CD4-positive, CD25-positive, alpha-beta regulatory T cell (primary cell): ENCODE measurements at regions not wholly inside any gene's neighbourhood (a gene's known extent, or its start where the extent isn't known, plus 50 kb on each side); places are given as distances from the start of the nearest gene placed in this dataset.

ENCODE experiments used
- ATAC-seq, 2 donors: fragments of 150-1000 bp; cut with Tn5 transposase; one replicate each; pipeline ENCODE4 v1.10.0; 2021; ENCODE audit warnings: low read depth in 2 of 2, moderate number of reproducible peaks in 2 of 2, moderate library complexity in 1 of 2
- DNase-seq, 3 donors: peaks; one replicate each; pipeline versions ENCODE4 v3.0.0 to v3.0.0-alpha.2; 2012 to 2022; ENCODE audit warnings: mixed read lengths in 1 of 3
- H3K27ac ChIP-seq: one replicate; pipeline ENCODE4 v1.7.0; 2013; ENCODE audit warnings: mild to moderate bottlenecking, low read length; ENCODE audit not compliant: insufficient read depth, poor library complexity, severe bottlenecking
- H3K27me3 ChIP-seq: one replicate; pipeline ENCODE4 v1.7.0; 2013; ENCODE audit warnings: low read length; ENCODE audit not compliant: control insufficient read depth, insufficient read depth
- H3K36me3 ChIP-seq: one replicate; pipeline ENCODE4 v1.7.0; 2013; ENCODE audit warnings: mild to moderate bottlenecking, low read length, moderate library complexity; ENCODE audit not compliant: control insufficient read depth, insufficient read depth
- H3K4me1 ChIP-seq: 2 replicates; pipeline ENCODE4 v1.7.0; 2013; ENCODE audit warnings: mild to moderate bottlenecking, low read length; ENCODE audit not compliant: insufficient read depth, control insufficient read depth, poor library complexity, severe bottlenecking
- H3K4me3 ChIP-seq: one replicate; pipeline ENCODE4 v1.7.0; 2013; ENCODE audit warnings: low read depth, mild to moderate bottlenecking, low read length, moderate library complexity
- H3K9me3 ChIP-seq, 2 experiments: 1 replicate in 1 of 2; 2 replicates in 1 of 2; pipeline ENCODE4 v1.7.0; 2013; ENCODE audit warnings: low read length in 2 of 2, mild to moderate bottlenecking in 1 of 2, moderate library complexity in 1 of 2; ENCODE audit not compliant: control insufficient read depth in 2 of 2
- H3K27ac Mint-ChIP-seq, 3 donors: one replicate each; pipeline ENCODE4 v1.8.0; 2020 to 2022; ENCODE audit warnings: mild to moderate bottlenecking in 3 of 3, mixed read lengths in 3 of 3, moderate library complexity in 2 of 3
- H3K27me3 Mint-ChIP-seq: one replicate; pipeline ENCODE4 v1.8.0; 2022; ENCODE audit warnings: mild to moderate bottlenecking, mixed read lengths
- H3K36me3 Mint-ChIP-seq: one replicate; pipeline ENCODE4 v1.8.0; 2020; ENCODE audit warnings: mixed read lengths
- H3K4me1 Mint-ChIP-seq, 4 donors: one replicate each; pipeline ENCODE4 v1.8.0; 2020 to 2022; ENCODE audit warnings: mixed read lengths in 4 of 4, mild to moderate bottlenecking in 1 of 4
- H3K4me3 Mint-ChIP-seq, 4 donors: one replicate each; pipeline ENCODE4 v1.8.0; 2020 to 2022; ENCODE audit warnings: mild to moderate bottlenecking in 4 of 4, mixed read lengths in 4 of 4, moderate library complexity in 3 of 4
- H3K9me3 Mint-ChIP-seq, 7 donors: one replicate each; pipeline ENCODE4 v1.8.0; 2020 to 2022; ENCODE audit warnings: mixed read lengths in 7 of 7, mild to moderate bottlenecking in 3 of 7, moderate library complexity in 2 of 7

DNA sequence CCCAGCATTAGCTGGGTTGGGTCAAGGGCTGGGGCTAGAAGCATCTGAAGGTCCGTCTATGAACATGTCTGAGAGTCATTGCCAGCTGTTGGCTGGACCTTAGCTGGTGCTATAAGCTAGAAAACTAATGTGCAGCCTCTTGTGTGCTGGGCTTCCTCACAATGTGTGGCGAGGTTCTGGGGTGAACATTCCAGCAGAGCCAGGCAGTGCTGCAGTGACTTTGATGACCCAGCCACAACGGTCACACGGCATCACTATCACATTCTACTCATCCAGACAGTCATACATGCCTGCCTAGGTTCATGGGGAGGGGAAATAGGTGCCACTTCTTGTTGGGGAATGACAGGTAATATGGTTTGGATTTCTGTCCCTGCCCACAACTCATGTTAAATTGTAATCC lies 260.5 kb downstream of the CYP26B1 start:
- Mint-ChIP-seq H3K4me1 (no peaks in the 10 kb centered on the region), H3K4me3 (no peak overlapping the region), H3K27me3 (peaks cover 10% of the 10 kb centered on the region), H3K9me3 (peaks cover 0 to 2% (median 0%) of the 10 kb centered on the region in 7 donors), H3K36me3 (no peaks in the 10 kb centered on the region), H3K27ac (no peak overlapping the region)
- no peak overlapping the region for H3K27ac ChIP-seq
- no peak for ATAC-seq
- no peaks in the 10 kb centered on the region for H3K9me3 ChIP-seq
- no peak for DNase-seq
- no peaks in the 10 kb centered on the region for H3K4me1 ChIP-seq
- H3K4me3 ChIP-seq = no peak overlapping the region
- no peaks in the 10 kb centered on the region for H3K36me3 ChIP-seq
- H3K27me3 ChIP-seq = no peaks in the 10 kb centered on the region

DNA sequence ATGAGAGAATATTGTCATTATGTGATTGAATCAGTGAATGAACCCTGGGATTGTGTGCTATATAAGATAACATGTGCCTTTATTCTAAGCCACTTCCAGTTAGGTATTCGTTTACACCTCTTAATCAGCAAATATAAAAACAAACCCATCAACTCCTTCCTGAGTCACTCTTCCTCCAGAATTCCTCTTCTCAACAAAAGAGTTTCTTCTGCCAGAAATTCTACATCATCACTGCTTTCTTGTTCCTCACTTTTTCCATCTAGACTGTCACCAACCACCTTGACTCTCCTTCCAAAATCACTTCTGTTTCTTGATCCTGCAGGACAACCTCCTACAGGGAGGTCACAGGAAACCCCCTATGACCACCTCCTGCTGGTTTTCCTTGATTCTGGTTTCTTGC lies 261.4 kb downstream of the CYP26B1 start:
- no peaks in the 10 kb centered on the region for H3K36me3 ChIP-seq
- Mint-ChIP-seq H3K36me3 (no peaks in the 10 kb centered on the region), H3K4me1 (no peaks in the 10 kb centered on the region), H3K9me3 (peaks cover 0 to 2% (median 0%) of the 10 kb centered on the region in 7 donors), H3K27me3 (peaks cover 10% of the 10 kb centered on the region), H3K27ac (no peak overlapping the region), H3K4me3 (no peak overlapping the region)
- no peak overlapping the region for H3K27ac ChIP-seq
- no peaks in the 10 kb centered on the region for H3K9me3 ChIP-seq
- no peaks in the 10 kb centered on the region for H3K27me3 ChIP-seq
- DNase-seq (no peak), ATAC-seq (no peak)
- H3K4me1 ChIP-seq = no peaks in the 10 kb centered on the region
- no peak overlapping the region for H3K4me3 ChIP-seq

- H3K4me1 Mint-ChIP-seq = no peaks in the 10 kb centered on the region
- Histone ChIP-seq H3K9me3 (no peaks in the 10 kb centered on the region), H3K4me1 (no peaks in the 10 kb centered on the region), H3K27ac (no peak overlapping the region), H3K4me3 (no peak overlapping the region), H3K36me3 (no peaks in the 10 kb centered on the region), H3K27me3 (no peaks in the 10 kb centered on the region)
- H3K9me3 Mint-ChIP-seq = peaks cover 0 to 2% (median 0%) of the 10 kb centered on the region in 7 donors
- DNase-seq (no peak), ATAC-seq (no peak)
- H3K36me3 Mint-ChIP-seq = no peaks in the 10 kb centered on the region
- no peak overlapping the region for H3K27ac Mint-ChIP-seq
- peaks cover 6% of the 10 kb centered on the region for H3K27me3 Mint-ChIP-seq
- no peak overlapping the region for H3K4me3 Mint-ChIP-seq
Measured at GRCh38 chr2:71884303-71885042, 263.2 kb downstream of the CYP26B1 start.

GRCh38 chr2:71882949-71883472 lies 264.7 kb downstream of the CYP26B1 start:
- H3K27me3 ChIP-seq = no peaks in the 10 kb centered on the region

GRCh38 chr2:71882236-71882946 lies 265.3 kb downstream of the CYP26B1 start:
- Histone ChIP-seq H3K36me3 (no peaks in the 10 kb centered on the region), H3K27me3 (no peaks in the 10 kb centered on the region), H3K27ac (no peak overlapping the region), H3K4me3 (no peak overlapping the region), H3K9me3 (no peaks in the 10 kb centered on the region), H3K4me1 (no peaks in the 10 kb centered on the region)
- DNase-seq (no peak), ATAC-seq (no peak)
- H3K9me3 Mint-ChIP-seq = peaks cover 0 to 2% (median 0%) of the 10 kb centered on the region in 7 donors
- H3K27me3 Mint-ChIP-seq = no peaks in the 10 kb centered on the region
- H3K36me3 Mint-ChIP-seq = no peaks in the 10 kb centered on the region
- H3K4me3 Mint-ChIP-seq = no peak overlapping the region
- H3K27ac Mint-ChIP-seq = no peak overlapping the region
- H3K4me1 Mint-ChIP-seq = no peaks in the 10 kb centered on the region

More at GRCh38 chr2:71882949-71883472, 264.7 kb downstream of the CYP26B1 start:
- Mint-ChIP-seq H3K4me3 (no peak overlapping the region), H3K36me3 (no peaks in the 10 kb centered on the region), H3K27me3 (no peaks in the 10 kb centered on the region), H3K9me3 (peaks cover 0 to 2% (median 0%) of the 10 kb centered on the region in 7 donors), H3K4me1 (no peaks in the 10 kb centered on the region), H3K27ac (no peak overlapping the region)
- H3K4me3 ChIP-seq = no peak overlapping the region
- no peak overlapping the region for H3K27ac ChIP-seq
- no peaks in the 10 kb centered on the region for H3K9me3 ChIP-seq
- no peaks in the 10 kb centered on the region for H3K4me1 ChIP-seq
- no peak for DNase-seq
- no peaks in the 10 kb centered on the region for H3K36me3 ChIP-seq
- no peak for ATAC-seq

GRCh38 chr2:71880846-71881610 lies 266.6 kb downstream of the CYP26B1 start:
- Histone ChIP-seq H3K9me3 (no peaks in the 10 kb centered on the region), H3K36me3 (no peaks in the 10 kb centered on the region), H3K27ac (no peak overlapping the region), H3K4me1 (no peaks in the 10 kb centered on the region), H3K27me3 (no peaks in the 10 kb centered on the region), H3K4me3 (no peak overlapping the region)
- no peaks in the 10 kb centered on the region for H3K36me3 Mint-ChIP-seq
- H3K27ac Mint-ChIP-seq = no peak overlapping the region
- H3K9me3 Mint-ChIP-seq = peaks cover 0 to 5% (median 0%) of the 10 kb centered on the region in 7 donors
- DNase-seq = no peak
- H3K4me3 Mint-ChIP-seq = no peak overlapping the region
- H3K4me1 Mint-ChIP-seq = no peaks in the 10 kb centered on the region
- ATAC-seq = no peak
- no peaks in the 10 kb centered on the region for H3K27me3 Mint-ChIP-seq

GRCh38 chr2:71880287-71880686 lies 267.4 kb downstream of the CYP26B1 start:
- H3K27ac Mint-ChIP-seq = no peak overlapping the region
- H3K4me1 Mint-ChIP-seq = no peaks in the 10 kb centered on the region
- Histone ChIP-seq H3K27me3 (no peaks in the 10 kb centered on the region), H3K36me3 (no peaks in the 10 kb centered on the region), H3K27ac (no peak overlapping the region), H3K4me1 (no peaks in the 10 kb centered on the region), H3K4me3 (no peak overlapping the region), H3K9me3 (no peaks in the 10 kb centered on the region)
- DNase-seq (no peak), ATAC-seq (no peak)
- H3K4me3 Mint-ChIP-seq = no peak overlapping the region
- H3K9me3 Mint-ChIP-seq = peaks cover 0 to 5% (median 0%) of the 10 kb centered on the region in 7 donors
- H3K36me3 Mint-ChIP-seq = no peaks in the 10 kb centered on the region
- no peaks in the 10 kb centered on the region for H3K27me3 Mint-ChIP-seq
